Activated T-helper 2 cell treated with anti-CD3 and anti-CD28 coated beads, Interferon-gamma antibody, Interleukin-2, Interleukin-4, amounts not matched to agents 10 μg/mL and 5 μg/mL and 100 μg/mL, durations not matched to agents 14 hours and 24 hours and 36 hours (primary cell): ENCODE measurements at regions not wholly inside any gene's neighbourhood (a gene's known extent, or its start where the extent isn't known, plus 50 kb on each side); places are given as distances from the start of the nearest gene placed in this dataset.
"Not testable (repeated sequence)": the region's sequence is repeated elsewhere in the genome, so short reads cannot be mapped to it uniquely, and the experiment has no call there.

ENCODE experiments used
- DNase-seq: peaks from one replicate; pipeline ENCODE4 v3.0.0; 2021; ENCODE audit warnings: low spot score
- H3K27ac Mint-ChIP-seq: one replicate; pipeline ENCODE4 v1.8.0; 2021; ENCODE audit warnings: mixed read lengths
- H3K27me3 Mint-ChIP-seq: one replicate; pipeline ENCODE4 v1.8.0; 2021; ENCODE audit warnings: low read depth, mixed read lengths
- H3K36me3 Mint-ChIP-seq: one replicate; pipeline ENCODE4 v1.8.0; 2021; ENCODE audit warnings: low read depth, mixed read lengths
- H3K4me1 Mint-ChIP-seq: one replicate; pipeline ENCODE4 v1.8.0; 2021; ENCODE audit warnings: low read depth, mixed read lengths
- H3K4me3 Mint-ChIP-seq: one replicate; pipeline ENCODE4 v1.8.0; 2021; ENCODE audit warnings: low read depth, mild to moderate bottlenecking, moderate library complexity, mixed read lengths
- H3K9me3 Mint-ChIP-seq: one replicate; pipeline ENCODE4 v1.8.0; 2021; ENCODE audit warnings: mixed read lengths
- intact Hi-C: fragments of 100-400 bp; cut with micrococcal nuclease; formaldehyde crosslinking; loops from one replicate; pipeline ENCODE4 v1.15.1; 2023

- H3K9me3 Mint-ChIP-seq, result no peaks in the 10 kb centered on the region
- H3K27me3 Mint-ChIP-seq, result no peaks in the 10 kb centered on the region
- no peak overlapping the region for H3K27ac Mint-ChIP-seq
Observed at GRCh38 chr3:181618260-181618659, 93.5 kb upstream of the SOX2 start.

GRCh38 chr3:181616088-181617070, 95.3 kb upstream of the SOX2 start:
- intact Hi-C loops, result no loop called here
- Mint-ChIP-seq H3K4me3 (no peak overlapping the region), H3K27ac (no peak overlapping the region), H3K4me1 (no peaks in the 10 kb centered on the region), H3K36me3 (no peaks in the 10 kb centered on the region), H3K27me3 (no peaks in the 10 kb centered on the region), H3K9me3 (no peaks in the 10 kb centered on the region)
- DNase-seq, result no peak

More at GRCh38 chr3:181618260-181618659, 93.5 kb upstream of the SOX2 start:
- DNase-seq, result no peak
- intact Hi-C loops, result no loop called here
- H3K36me3 Mint-ChIP-seq, result no peaks in the 10 kb centered on the region
- no peak overlapping the region for H3K4me3 Mint-ChIP-seq
- H3K4me1 Mint-ChIP-seq, result no peaks in the 10 kb centered on the region

- no peak for DNase-seq
- intact Hi-C loops, result no loop called here
- no peaks in the 10 kb centered on the region for H3K36me3 Mint-ChIP-seq
Observed at GRCh38 chr3:181615666-181616065, 96.1 kb upstream of the SOX2 start.

GRCh38 chr3:181614878-181615277, 96.8 kb upstream of the SOX2 start:
- H3K4me1 Mint-ChIP-seq, result no peaks in the 10 kb centered on the region
- no peak overlapping the region for H3K27ac Mint-ChIP-seq
- intact Hi-C loops, result no loop called here
- H3K4me3 Mint-ChIP-seq, result no peak overlapping the region
- H3K36me3 Mint-ChIP-seq, result no peaks in the 10 kb centered on the region
- H3K9me3 Mint-ChIP-seq, result no peaks in the 10 kb centered on the region
- no peaks in the 10 kb centered on the region for H3K27me3 Mint-ChIP-seq
- no peak for DNase-seq

More at GRCh38 chr3:181615666-181616065, 96.1 kb upstream of the SOX2 start:
- no peak overlapping the region for H3K4me3 Mint-ChIP-seq
- H3K27ac Mint-ChIP-seq, result no peak overlapping the region
- no peaks in the 10 kb centered on the region for H3K27me3 Mint-ChIP-seq
- H3K4me1 Mint-ChIP-seq, result no peaks in the 10 kb centered on the region
- H3K9me3 Mint-ChIP-seq, result no peaks in the 10 kb centered on the region

DNA sequence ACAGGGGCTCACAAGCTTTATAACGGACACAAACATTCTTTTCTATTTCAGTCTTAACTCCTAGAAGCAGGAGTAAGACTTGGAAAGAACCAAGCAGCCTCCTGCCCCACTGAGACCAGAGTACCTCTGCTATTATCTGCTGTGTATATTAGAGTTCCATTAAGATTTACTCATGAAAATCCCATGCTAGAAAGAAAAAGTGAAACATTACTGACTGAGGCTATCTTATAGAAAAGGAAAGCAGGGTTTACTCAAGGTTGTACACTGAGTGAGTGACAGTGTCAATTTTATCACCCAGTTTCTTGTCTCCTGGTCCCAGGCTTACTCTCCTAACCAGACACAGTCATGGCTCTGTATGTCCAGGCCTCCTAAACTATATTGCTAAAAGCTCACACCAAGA, 97.9 kb upstream of the SOX2 start:
- Mint-ChIP-seq H3K9me3 (no peaks in the 10 kb centered on the region), H3K27ac (no peak overlapping the region), H3K36me3 (no peaks in the 10 kb centered on the region), H3K4me3 (no peak overlapping the region), H3K4me1 (no peaks in the 10 kb centered on the region), H3K27me3 (no peaks in the 10 kb centered on the region)
- intact Hi-C loops, result no loop called here
- DNase-seq, result no peak

DNA sequence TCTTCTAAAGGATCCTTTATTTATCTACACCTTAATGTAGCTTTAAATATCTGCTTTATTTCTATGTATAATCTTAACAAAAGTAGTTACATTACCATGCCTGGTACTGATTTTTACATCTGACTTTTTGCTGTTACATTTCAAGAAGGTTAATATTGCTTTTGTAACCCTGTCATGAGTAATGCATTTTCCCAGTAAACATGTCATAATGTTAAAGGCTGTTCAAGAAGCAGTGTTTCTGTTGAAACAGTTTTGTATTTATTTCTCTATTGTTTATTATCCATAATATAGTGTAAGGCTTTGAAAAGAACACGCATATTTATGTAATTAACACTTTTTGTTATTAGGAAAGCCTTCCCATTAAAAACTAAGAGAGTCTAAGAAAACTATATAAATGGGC, 98.5 kb upstream of the SOX2 start:
- DNase-seq, result no peak
- no peak overlapping the region for H3K4me3 Mint-ChIP-seq
- no peaks in the 10 kb centered on the region for H3K4me1 Mint-ChIP-seq
- H3K27me3 Mint-ChIP-seq, result no peaks in the 10 kb centered on the region
- H3K36me3 Mint-ChIP-seq, result no peaks in the 10 kb centered on the region
- H3K27ac Mint-ChIP-seq, result no peak overlapping the region
- no peaks in the 10 kb centered on the region for H3K9me3 Mint-ChIP-seq
- intact Hi-C loops, result no loop called here

- DNase-seq, result no peak
- Mint-ChIP-seq H3K4me3 (no peak overlapping the region), H3K36me3 (no peaks in the 10 kb centered on the region), H3K9me3 (no peaks in the 10 kb centered on the region), H3K4me1 (no peaks in the 10 kb centered on the region), H3K27ac (no peak overlapping the region), H3K27me3 (no peaks in the 10 kb centered on the region)
- intact Hi-C loops, result no loop called here
Observed at GRCh38 chr3:181610973-181611265, 100.8 kb upstream of the SOX2 start.

DNA sequence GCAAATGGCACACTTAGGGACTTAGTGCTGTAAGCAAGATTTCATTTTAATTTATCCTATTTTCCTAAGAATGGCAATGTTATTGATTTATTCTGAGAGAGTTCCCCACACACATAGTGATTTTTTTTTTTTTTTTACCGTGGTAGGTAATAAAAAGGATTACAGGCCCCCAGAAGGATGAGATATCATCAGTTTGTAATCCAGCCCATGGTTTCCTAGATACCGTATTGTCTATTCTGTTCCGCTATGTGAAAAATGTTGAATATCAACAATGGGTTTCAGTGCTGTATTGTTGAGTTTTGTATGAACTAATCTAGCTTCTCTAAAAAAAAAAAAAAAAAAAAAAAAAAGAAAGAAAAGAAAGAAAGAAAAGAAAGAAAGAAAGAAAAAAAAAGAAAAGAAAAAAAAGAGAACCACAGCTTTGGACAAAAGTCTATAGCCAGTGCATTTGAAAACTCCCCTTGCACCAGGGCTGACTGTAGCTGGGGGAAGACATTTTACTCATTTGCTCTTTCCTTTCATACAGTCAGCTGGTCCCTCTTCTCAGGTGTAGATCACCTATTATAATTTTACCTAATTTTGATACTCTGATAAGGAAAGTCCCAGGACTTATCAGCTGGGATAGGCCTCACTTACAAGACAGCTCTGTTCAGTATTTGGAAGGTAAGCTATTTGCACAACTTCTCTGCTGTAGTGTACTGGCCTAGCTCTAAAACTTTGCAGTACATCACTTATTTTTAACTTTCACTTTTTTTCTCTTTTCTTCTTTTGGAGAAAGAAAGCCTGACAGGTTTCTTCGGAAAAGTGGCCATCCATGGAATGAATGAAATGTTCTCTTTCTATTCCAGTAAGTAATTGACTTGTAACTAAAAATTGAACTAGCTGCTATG, 101.4 kb upstream of the SOX2 start:
- no peaks in the 10 kb centered on the region for H3K36me3 Mint-ChIP-seq
- no peaks in the 10 kb centered on the region for H3K9me3 Mint-ChIP-seq
- intact Hi-C loops, result no loop called here
- no peaks in the 10 kb centered on the region for H3K27me3 Mint-ChIP-seq
- DNase-seq, result no peak
- H3K4me1 Mint-ChIP-seq, result no peaks in the 10 kb centered on the region
- no peak overlapping the region for H3K27ac Mint-ChIP-seq
- H3K4me3 Mint-ChIP-seq, result no peak overlapping the region

DNA sequence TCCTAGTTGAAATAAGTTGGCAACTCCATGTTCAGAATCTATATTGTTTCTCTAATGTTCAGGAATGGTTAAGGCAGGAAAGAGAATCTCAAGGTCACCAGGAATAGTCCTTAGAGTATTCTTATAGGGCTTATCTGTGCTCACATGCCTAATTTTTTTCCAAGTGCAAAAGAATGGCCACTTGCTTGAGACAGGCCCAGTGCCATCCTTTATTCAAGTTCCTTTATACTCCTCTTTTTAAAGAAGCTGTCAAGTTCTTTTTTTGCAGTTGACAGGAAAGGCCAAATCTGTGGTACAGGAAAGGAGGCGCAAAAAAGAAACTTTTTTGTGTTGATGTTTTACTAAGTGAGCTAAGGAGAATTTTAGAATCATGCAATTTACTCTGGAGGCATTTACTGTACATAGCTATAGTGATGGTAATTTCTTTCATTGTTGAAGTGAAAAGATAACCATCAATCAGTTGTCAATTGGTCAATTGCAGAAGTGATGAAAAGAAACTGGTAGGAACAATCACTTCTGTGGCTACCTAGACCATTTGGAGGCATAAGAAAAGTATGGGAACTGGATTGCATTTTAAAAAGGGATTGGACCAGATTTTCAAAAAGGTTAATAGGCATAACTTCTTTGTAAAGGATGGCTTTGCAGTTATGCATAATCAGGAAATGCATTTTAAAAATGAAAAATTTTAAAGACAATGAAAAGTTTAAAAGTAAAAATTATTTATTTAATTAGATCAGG, 102.5 kb upstream of the SOX2 start:
- no peaks in the 10 kb centered on the region for H3K9me3 Mint-ChIP-seq
- H3K27ac Mint-ChIP-seq, result no peak overlapping the region
- H3K27me3 Mint-ChIP-seq, result no peaks in the 10 kb centered on the region
- H3K4me1 Mint-ChIP-seq, result no peaks in the 10 kb centered on the region
- H3K36me3 Mint-ChIP-seq, result no peaks in the 10 kb centered on the region
- H3K4me3 Mint-ChIP-seq, result no peak overlapping the region
- DNase-seq, result no peak
- intact Hi-C loops, result no loop called here

- no peaks in the 10 kb centered on the region for H3K36me3 Mint-ChIP-seq
- H3K27ac Mint-ChIP-seq, result no peak overlapping the region
- no peak for DNase-seq
- no peaks in the 10 kb centered on the region for H3K27me3 Mint-ChIP-seq
- H3K4me3 Mint-ChIP-seq, result no peak overlapping the region
- peaks cover 8% of the 10 kb centered on the region for H3K9me3 Mint-ChIP-seq
- intact Hi-C loops, result no loop called here
- H3K4me1 Mint-ChIP-seq, result no peaks in the 10 kb centered on the region
Observed at GRCh38 chr3:181604267-181604666, 107.5 kb upstream of the SOX2 start.

DNA sequence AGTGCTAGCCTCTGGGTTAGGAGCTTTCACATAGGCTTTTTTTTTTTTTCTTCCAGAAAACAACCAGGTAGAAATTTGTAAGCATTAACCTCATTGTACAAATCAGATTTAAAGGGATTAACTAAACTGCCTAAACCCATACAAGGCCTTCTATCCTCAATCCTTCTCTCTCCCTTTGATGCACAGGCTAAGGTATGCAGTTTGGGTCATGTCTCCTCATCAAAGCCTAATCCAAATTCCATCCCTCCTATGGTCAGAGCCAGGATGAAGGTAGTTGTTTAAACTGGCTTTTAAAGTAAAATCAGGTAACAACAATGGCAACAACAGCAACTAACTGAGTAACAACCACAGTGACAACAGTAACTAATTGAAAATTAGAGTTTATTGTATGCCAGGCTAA, 115.6 kb upstream of the SOX2 start:
- no peak for DNase-seq
- peaks cover 24% of the 10 kb centered on the region for H3K9me3 Mint-ChIP-seq
- no peak overlapping the region for H3K4me3 Mint-ChIP-seq
- H3K36me3 Mint-ChIP-seq, result no peaks in the 10 kb centered on the region
- no peaks in the 10 kb centered on the region for H3K27me3 Mint-ChIP-seq
- H3K4me1 Mint-ChIP-seq, result no peaks in the 10 kb centered on the region
- no peak overlapping the region for H3K27ac Mint-ChIP-seq
- intact Hi-C loops, result no loop called here

GRCh38 chr3:181590939-181591338, 120.8 kb upstream of the SOX2 start:
- H3K4me1 Mint-ChIP-seq, H3K27ac Mint-ChIP-seq, H3K4me3 Mint-ChIP-seq, H3K27me3 Mint-ChIP-seq, intact Hi-C loops, H3K36me3 Mint-ChIP-seq, DNase-seq: not testable (repeated sequence)
- H3K9me3 Mint-ChIP-seq, result peaks cover 23% of the 10 kb centered on the region
